Head of caudate nucleus (tissue), 42 donors: ENCODE measurements at regions not wholly inside any gene's neighbourhood (a gene's known extent, or its start where the extent isn't known, plus 50 kb on each side); places are given as distances from the start of the nearest gene placed in this dataset.

Source experiments
- DNase-seq, 42 donors: peaks; one replicate each; pipeline versions ENCODE4 v3.0.0 to v3.0.0-alpha.2; 2020 to 2021; ENCODE audit warnings: mixed read lengths in 7 of 42
- intact Hi-C: fragments of 100-400 bp; cut with DNase I; formaldehyde crosslinking; loops from one replicate; pipeline ENCODE4 v1.15.0; 2022

- intact Hi-C loops = no loop called here
- DNase-seq = peak in 6 of 42 donors; percentile 37 to 65 (median 46)
Measured at GRCh38 chr11:112858289-112859023, 102.8 kb upstream of the NCAM1 start.

GRCh38 chr11:112859787-112860186 is 101.4 kb upstream of the NCAM1 start:
- intact Hi-C loops = no loop called here
- no peak for DNase-seq

- intact Hi-C loops = no loop called here
- DNase-seq = no peak
Measured at GRCh38 chr11:112861356-112861755, 99.9 kb upstream of the NCAM1 start.

GRCh38 chr11:112863305-112863704 is 97.9 kb upstream of the NCAM1 start:
- intact Hi-C loops = no loop called here
- no peak for DNase-seq

- no peak for DNase-seq
Measured at GRCh38 chr11:112864672-112865071, 96.5 kb upstream of the NCAM1 start.

GRCh38 chr11:112871909-112872500 is 89.2 kb upstream of the NCAM1 start:
- DNase-seq = no peak
- intact Hi-C loops = no loop called here

More at GRCh38 chr11:112864672-112865071, 96.5 kb upstream of the NCAM1 start:
- intact Hi-C loops = no loop called here

GRCh38 chr11:112874980-112875379 is 86.2 kb upstream of the NCAM1 start:
- intact Hi-C loops = no loop called here

GRCh38 chr11:112877581-112877980 is 83.6 kb upstream of the NCAM1 start:
- DNase-seq = no peak
- intact Hi-C loops = no loop called here

More at GRCh38 chr11:112874980-112875379, 86.2 kb upstream of the NCAM1 start:
- no peak for DNase-seq

GRCh38 chr11:112878033-112878601 is 83.1 kb upstream of the NCAM1 start:
- peak in 1 of 42 donors; percentile 22 for DNase-seq
- intact Hi-C loops = no loop called here

- intact Hi-C loops = no loop called here
- no peak for DNase-seq
Measured at GRCh38 chr11:112880495-112880894, 80.7 kb upstream of the NCAM1 start.

- intact Hi-C loops = no loop called here
- peak; percentile 88 to 98 (median 96) for DNase-seq
Measured at GRCh38 chr11:112881461-112881860, 79.8 kb upstream of the NCAM1 start.

GRCh38 chr11:112882494-112883381 is 78.5 kb upstream of the NCAM1 start:
- DNase-seq = no peak
- intact Hi-C loops = no loop called here

- intact Hi-C loops = no loop called here
- peak in 10 of 42 donors; percentile 17 to 82 (median 48) for DNase-seq
Measured at GRCh38 chr11:112884012-112884767, 77.0 kb upstream of the NCAM1 start.

GRCh38 chr11:112885744-112886433 is 75.3 kb upstream of the NCAM1 start:
- intact Hi-C loops = no loop called here
- no peak for DNase-seq

GRCh38 chr11:112886434-112887370 is 74.5 kb upstream of the NCAM1 start:
- DNase-seq = peak in 1 of 42 donors; percentile 41

GRCh38 chr11:112889446-112889845 is 71.8 kb upstream of the NCAM1 start:
- intact Hi-C loops = no loop called here
- peak in 41 of 42 donors; percentile 29 to 86 (median 65) for DNase-seq

More at GRCh38 chr11:112886434-112887370, 74.5 kb upstream of the NCAM1 start:
- intact Hi-C loops = no loop called here
